T-cell (primary cell): ENCODE measurements at regions not wholly inside any gene's neighbourhood (a gene's known extent, or its start where the extent isn't known, plus 50 kb on each side); places are given as distances from the start of the nearest gene placed in this dataset.
"Not testable (repeated sequence)": the region's sequence is repeated elsewhere in the genome, so short reads cannot be mapped to it uniquely, and the experiment has no call there.

Experiments used
- ATAC-seq, 4 experiments: fragments of 200-7000 bp in 3 of 4; fragments of 150-1000 bp in 1 of 4; cut with Tn5 transposase; replicated peaks in 1 of 4; 1 replicate in 3 of 4; 2 replicates in 1 of 4; pipeline ENCODE4 v1.10.0; 2021; ENCODE audit warnings: moderate library complexity in 3 of 4, mild to moderate bottlenecking in 2 of 4, moderate number of reproducible peaks in 1 of 4
- CTCF ChIA-PET, 2 donors: fragments of 300-600 bp; sonication (Branson Sonifier 250); formaldehyde crosslinking; loops; one replicate each; lab custom pipeline; 2022; ENCODE audit warnings: antibody characterized with exemption in 2 of 2; lab: Charles Lee
- POLR2A ChIA-PET, 2 donors: fragments of 300-600 bp; sonication (Branson Sonifier 250); formaldehyde crosslinking; loops; one replicate each; lab custom pipeline; 2022; ENCODE audit warnings: antibody characterized with exemption in 2 of 2; lab: Charles Lee
- DNase-seq, 35 experiments: peaks; one replicate each; pipeline versions ENCODE4 v3.0.0 to v3.0.0-alpha.2; 2013 to 2023
- H3K27ac ChIP-seq: one replicate; pipeline ENCODE4 v1.5.1; 2013; ENCODE audit warnings: low read length
- H3K27me3 ChIP-seq, 2 experiments: replicated peaks in 1 of 2; 1 replicate in 1 of 2; 2 replicates in 1 of 2; pipeline versions ENCODE4 v1.6.1 to v1.7.0; 2013; ENCODE audit warnings: low read length in 1 of 2, mixed read lengths in 1 of 2; ENCODE audit not compliant: control insufficient read depth in 2 of 2, insufficient read depth in 2 of 2; ENCODE audit errors: extremely low read depth in 1 of 2
- H3K36me3 ChIP-seq, 2 donors: 1 replicate in 1 of 2; 2 replicates in 1 of 2; pipeline versions ENCODE4 v1.6.1 to v1.7.0; 2013; ENCODE audit warnings: low read length in 1 of 2; ENCODE audit not compliant: control insufficient read depth in 2 of 2, insufficient read depth in 1 of 2; ENCODE audit errors: extremely low read depth in 1 of 2
- H3K4me1 ChIP-seq, 2 experiments: 1 replicate in 1 of 2; 2 replicates in 1 of 2; pipeline versions ENCODE4 v1.6.1 to v1.7.0; 2013; ENCODE audit warnings: low read length in 2 of 2, mixed read lengths in 1 of 2; ENCODE audit not compliant: insufficient read depth in 2 of 2, control insufficient read depth in 1 of 2; ENCODE audit errors: extremely low read depth in 1 of 2
- H3K4me3 ChIP-seq, 2 donors: 1 replicate in 1 of 2; 2 replicates in 1 of 2; pipeline versions ENCODE4 v1.5.1 to v1.7.0; 2013; ENCODE audit warnings: mild to moderate bottlenecking in 2 of 2, low read length in 1 of 2, moderate library complexity in 1 of 2; ENCODE audit not compliant: control insufficient read depth in 1 of 2; ENCODE audit errors: extremely low read depth in 1 of 2
- H3K9me3 ChIP-seq: 2 replicates; pipeline ENCODE4 v1.7.0; 2013
- H3K27ac Mint-ChIP-seq, 2 donors: one replicate each; pipeline ENCODE4 v1.8.0; 2020 to 2021; ENCODE audit warnings: mild to moderate bottlenecking in 2 of 2, mixed read lengths in 2 of 2
- H3K27me3 Mint-ChIP-seq, 2 donors: one replicate each; pipeline ENCODE4 v1.8.0; 2021 to 2022; ENCODE audit warnings: mixed read lengths in 2 of 2
- H3K36me3 Mint-ChIP-seq: one replicate; pipeline ENCODE4 v1.8.0; 2021; ENCODE audit warnings: mixed read lengths
- H3K4me1 Mint-ChIP-seq, 3 donors: one replicate each; pipeline ENCODE4 v1.8.0; 2020 to 2022; ENCODE audit warnings: mixed read lengths in 3 of 3, mild to moderate bottlenecking in 1 of 3
- H3K4me3 Mint-ChIP-seq, 3 donors: one replicate each; pipeline ENCODE4 v1.8.0; 2020 to 2022; ENCODE audit warnings: mild to moderate bottlenecking in 3 of 3, mixed read lengths in 3 of 3, moderate library complexity in 3 of 3
- H3K9me3 Mint-ChIP-seq, 3 donors: one replicate each; pipeline ENCODE4 v1.8.0; 2020 to 2022; ENCODE audit warnings: mixed read lengths in 3 of 3
- WGBS: methylation state at CpG from one replicate; pipeline ENCODE4 v1.1.5; 2013; ENCODE audit warnings: missing lambda C conversion rate; ENCODE audit not compliant: insufficient coverage; 5-methylcytosine and 5-hydroxymethylcytosine counted together

GRCh38 chr4:130736436-130737185, 1640.7 kb downstream of the C4orf33 start:
- Mint-ChIP-seq H3K36me3 (no peaks in the 10 kb centered on the region), H3K27me3 (no peaks in the 10 kb centered on the region)
- H3K27me3 ChIP-seq: no peaks in the 10 kb centered on the region

DNA sequence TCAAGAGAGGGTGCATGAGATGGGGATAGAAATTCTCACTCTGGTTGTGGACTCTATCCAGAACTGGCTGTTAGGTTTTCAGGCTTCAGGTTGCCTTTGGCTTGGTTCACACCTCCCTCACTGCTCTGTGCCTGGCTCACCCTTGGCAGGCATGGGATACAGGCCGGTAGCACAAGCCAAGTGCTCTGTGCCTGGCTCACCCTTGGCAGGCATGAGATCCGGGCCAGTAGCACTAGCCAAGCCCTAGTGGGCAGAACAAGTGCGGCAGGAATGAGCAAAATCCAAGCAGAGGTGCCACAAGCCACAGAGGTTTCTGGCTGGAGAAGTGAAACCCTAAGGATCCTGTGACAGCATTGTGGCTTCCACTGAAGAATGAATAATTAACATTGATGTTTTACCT, 1642.3 kb downstream of the C4orf33 start:
- Mint-ChIP-seq H3K9me3 (peaks cover 7 to 36% (median 22%) of the 10 kb centered on the region in 3 donors), H3K36me3 (no peaks in the 10 kb centered on the region), H3K27me3 (no peaks in the 10 kb centered on the region), H3K27ac (no peak overlapping the region), H3K4me1 (no peaks in the 10 kb centered on the region), H3K4me3 (no peak overlapping the region)
- 74% methylated on average over 3 of the region's 3 CpGs for WGBS
- no peak for ATAC-seq
- Histone ChIP-seq H3K27ac (no peak overlapping the region), H3K27me3 (no peaks in the 10 kb centered on the region), H3K4me3 (no peak overlapping the region), H3K4me1 (no peaks in the 10 kb centered on the region), H3K9me3 (no peaks in the 10 kb centered on the region), H3K36me3 (no peaks in the 10 kb centered on the region)
- DNase-seq: no peak
- ChIA-PET CTCF (no interaction called here), POLR2A (no interaction called here)

More at GRCh38 chr4:130736436-130737185, 1640.7 kb downstream of the C4orf33 start:
- WGBS: 74% methylated on average over 7 of the region's 7 CpGs
- no peak overlapping the region for H3K27ac Mint-ChIP-seq
- DNase-seq: no peak
- no peaks in the 10 kb centered on the region for H3K4me1 Mint-ChIP-seq
- no peak overlapping the region for H3K4me3 Mint-ChIP-seq
- H3K4me1 ChIP-seq: no peaks in the 10 kb centered on the region
- ATAC-seq: no peak
- CTCF ChIA-PET: no interaction called here
- H3K9me3 Mint-ChIP-seq: peaks cover 0 to 41% (median 16%) of the 10 kb centered on the region in 3 donors
- H3K36me3 ChIP-seq: no peaks in the 10 kb centered on the region
- H3K27ac ChIP-seq: no peak overlapping the region
- POLR2A ChIA-PET: no interaction called here
- H3K4me3 ChIP-seq: no peak overlapping the region
- H3K9me3 ChIP-seq: no peaks in the 10 kb centered on the region

DNA sequence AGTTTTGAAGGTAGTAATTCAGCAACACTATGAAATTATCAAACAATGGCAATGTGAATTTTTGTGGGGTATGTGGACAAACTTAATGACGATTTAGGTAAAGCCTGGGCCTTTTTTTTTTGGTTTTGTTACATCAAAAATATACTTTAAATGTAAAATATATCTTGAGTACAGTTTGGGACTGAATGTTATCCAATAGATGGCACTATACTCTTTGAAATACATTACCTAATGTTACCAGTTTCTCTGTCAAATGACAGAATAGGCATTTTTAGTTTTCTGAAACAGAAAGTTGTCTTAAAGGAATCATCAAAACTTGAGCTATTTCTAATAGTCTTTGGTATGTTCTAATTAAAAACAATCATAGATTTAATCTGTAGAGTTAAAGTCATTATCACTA, 1651.9 kb downstream of the C4orf33 start:
- no peaks in the 10 kb centered on the region for H3K4me1 Mint-ChIP-seq
- H3K9me3 Mint-ChIP-seq: peaks cover 6 to 13% (median 6%) of the 10 kb centered on the region in 3 donors
- Histone ChIP-seq H3K27ac (no peak overlapping the region), H3K27me3 (no peaks in the 10 kb centered on the region), H3K9me3 (no peaks in the 10 kb centered on the region), H3K4me3 (no peak overlapping the region), H3K36me3 (no peaks in the 10 kb centered on the region), H3K4me1 (no peaks in the 10 kb centered on the region)
- H3K36me3 Mint-ChIP-seq: no peaks in the 10 kb centered on the region
- CTCF ChIA-PET: no interaction called here
- H3K4me3 Mint-ChIP-seq: no peak overlapping the region
- POLR2A ChIA-PET: no interaction called here
- no CpG with 5 or more reads among the region's 1 CpG for WGBS
- no peak for DNase-seq
- H3K27ac Mint-ChIP-seq: no peak overlapping the region
- H3K27me3 Mint-ChIP-seq: no peaks in the 10 kb centered on the region
- no peak for ATAC-seq

DNA sequence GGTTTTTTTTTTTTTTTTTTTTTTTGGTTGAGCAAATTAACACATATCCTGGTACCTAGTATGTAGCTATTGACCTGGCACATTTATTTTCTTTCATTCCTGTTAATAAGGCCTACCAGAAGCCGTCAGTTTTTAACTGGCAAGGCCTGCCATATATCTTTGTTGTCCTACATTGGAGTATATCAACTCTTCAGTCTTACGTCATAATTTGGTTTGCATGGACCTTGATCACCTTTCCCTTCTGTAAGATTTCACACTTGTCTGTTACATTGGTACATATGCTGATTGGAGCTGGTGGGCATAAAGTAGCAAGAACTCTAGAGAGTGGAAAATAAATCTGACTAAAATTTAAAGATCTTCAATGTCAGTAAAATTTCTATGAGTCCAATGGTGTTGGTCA, 1658.0 kb downstream of the C4orf33 start:
- no peaks in the 10 kb centered on the region for H3K27me3 ChIP-seq
- Mint-ChIP-seq H3K27me3 (no peaks in the 10 kb centered on the region), H3K27ac (no peak overlapping the region), H3K9me3 (peaks cover 4 to 20% (median 15%) of the 10 kb centered on the region in 3 donors), H3K4me3 (no peak overlapping the region), H3K4me1 (no peaks in the 10 kb centered on the region), H3K36me3 (no peaks in the 10 kb centered on the region)
- no peaks in the 10 kb centered on the region for H3K9me3 ChIP-seq
- CTCF ChIA-PET: no interaction called here
- H3K4me1 ChIP-seq: no peaks in the 10 kb centered on the region
- no CpG with 5 or more reads among the region's 2 CpGs for WGBS
- DNase-seq (no peak), ATAC-seq (no peak)
- POLR2A ChIA-PET: no interaction called here
- H3K27ac ChIP-seq: no peak overlapping the region
- no peak overlapping the region for H3K4me3 ChIP-seq
- no peaks in the 10 kb centered on the region for H3K36me3 ChIP-seq

GRCh38 chr4:130760246-130760645, 1664.3 kb downstream of the C4orf33 start:
- no peaks in the 10 kb centered on the region for H3K9me3 ChIP-seq
- H3K4me3 Mint-ChIP-seq: no peak overlapping the region
- H3K4me1 ChIP-seq: no peaks in the 10 kb centered on the region
- no peaks in the 10 kb centered on the region for H3K4me1 Mint-ChIP-seq
- CTCF ChIA-PET: no interaction called here
- no peaks in the 10 kb centered on the region for H3K27me3 Mint-ChIP-seq
- no peak overlapping the region for H3K27ac ChIP-seq
- no peaks in the 10 kb centered on the region for H3K36me3 ChIP-seq
- peaks cover 5 to 15% (median 5%) of the 10 kb centered on the region in 3 donors for H3K9me3 Mint-ChIP-seq
- no peaks in the 10 kb centered on the region for H3K36me3 Mint-ChIP-seq
- ATAC-seq (no peak), DNase-seq (no peak)
- no peak overlapping the region for H3K27ac Mint-ChIP-seq
- POLR2A ChIA-PET: no interaction called here
- no CpG with 5 or more reads among the region's 1 CpG for WGBS
- H3K27me3 ChIP-seq: no peaks in the 10 kb centered on the region
- H3K4me3 ChIP-seq: no peak overlapping the region

- H3K4me1 Mint-ChIP-seq, H3K4me3 ChIP-seq, ATAC-seq, POLR2A ChIA-PET, H3K27me3 Mint-ChIP-seq, H3K27ac ChIP-seq, CTCF ChIA-PET, H3K4me1 ChIP-seq, H3K36me3 Mint-ChIP-seq, H3K36me3 ChIP-seq, H3K27ac Mint-ChIP-seq, DNase-seq, H3K4me3 Mint-ChIP-seq, H3K27me3 ChIP-seq, H3K9me3 ChIP-seq: not testable (repeated sequence)
- 69% methylated on average over 6 of the region's 6 CpGs for WGBS
- H3K9me3 Mint-ChIP-seq: peaks cover 6 to 21% (median 10%) of the 10 kb centered on the region in 3 donors
Measured at GRCh38 chr4:130767384-130767783, 1671.4 kb downstream of the C4orf33 start.
